ENCODE measurements at regions not wholly inside any gene's neighbourhood (a gene's known extent, or its start where the extent isn't known, plus 50 kb on each side); places are given as distances from the start of the nearest gene placed in this dataset.
"Not testable (repeated sequence)": the region's sequence is repeated elsewhere in the genome, so short reads cannot be mapped to it uniquely, and the experiment has no call there.

GRCh38 chr6:58055465-58056176 is 738.2 kb downstream of the PRIM2 start:
- not testable (repeated sequence) for H3K23ac ChIP-seq (ENCODE audit: insufficient read length, low read depth, low read length); DNase-seq; H2BK5ac ChIP-seq (ENCODE audit: insufficient read length, low read length); H4K91ac ChIP-seq (ENCODE audit: insufficient read length, low read depth, low read length); H4K8ac ChIP-seq (replicated peaks; ENCODE audit: insufficient read length, low read depth, low read length); H3K18ac ChIP-seq (ENCODE audit: insufficient read length, low read depth, low read length); H2AK5ac ChIP-seq (ENCODE audit: insufficient read length, low read length); H3K23me2 ChIP-seq (ENCODE audit: insufficient read length, low read depth, low read length, poor library complexity, severe bottlenecking); H3K27ac ChIP-seq (ENCODE audit: insufficient read length, low read depth, low read length); H3K56ac ChIP-seq (ENCODE audit: insufficient read length, low read depth, low read length); H4K20me1 ChIP-seq (ENCODE audit: control insufficient read depth, insufficient read depth, insufficient read length); H3K4me2 ChIP-seq (ENCODE audit: insufficient read depth, insufficient read length, low read length); H3K4ac ChIP-seq (ENCODE audit: low read depth, low read length); H3K4me1 ChIP-seq (ENCODE audit: insufficient read depth, low read length); H3K27me3 Mint-ChIP-seq (ENCODE audit: low read depth); H3K4me1 Mint-ChIP-seq; H2BK120ac ChIP-seq (ENCODE audit: low read depth, low read length, poor library complexity, severe bottlenecking); H2BK15ac ChIP-seq (ENCODE audit: low read depth, low read length); H3K27me3 ChIP-seq (ENCODE audit: insufficient read depth, low read length); H3T11ph ChIP-seq (ENCODE audit: low read length); H3K79me1 ChIP-seq (ENCODE audit: insufficient read depth, low read depth, low read length, poor library complexity, severe bottlenecking); H2BK20ac ChIP-seq (ENCODE audit: low read depth, low read length, poor library complexity, severe bottlenecking); H3K9me3 ChIP-seq (ENCODE audit: control insufficient read depth, low read depth, low read length); H3K14ac ChIP-seq (ENCODE audit: insufficient read depth, low read length); H3K9ac ChIP-seq (ENCODE audit: extremely low read depth, insufficient read length, low read length); H2BK12ac ChIP-seq (ENCODE audit: insufficient read length, low read depth, low read length); H2AFZ ChIP-seq (ENCODE audit: low read length); H3K4me3 Mint-ChIP-seq; H3K79me2 ChIP-seq (ENCODE audit: insufficient read depth, low read length); H4K5ac ChIP-seq (ENCODE audit: insufficient read length, low read depth, low read length); H3K27ac Mint-ChIP-seq
- Mint-ChIP-seq H3K36me3 (ENCODE audit: insufficient read depth in 1 of 3, low read depth in 3 of 3) (peaks cover 0 to 16% (median 0%) of the 10 kb centered on the region in 3 experiments; a peak in 3 of 7 replicates), H3K9me3 (peaks cover 29 to 76% of the 10 kb centered on the region in 2 experiments)
- WGBS (ENCODE audit: extremely low coverage, insufficient read length, low lambda C conversion rate) = no CpG with 5 or more reads among the region's 6 CpGs

- not testable (repeated sequence) for H3K79me2 ChIP-seq (ENCODE audit: insufficient read depth, low read length); H3K36me3 Mint-ChIP-seq (ENCODE audit: insufficient read depth in 1 of 3, low read depth in 3 of 3); H3K27me3 ChIP-seq (ENCODE audit: insufficient read depth, low read length); H2BK20ac ChIP-seq (ENCODE audit: low read depth, low read length, poor library complexity, severe bottlenecking); H3K23ac ChIP-seq (ENCODE audit: insufficient read length, low read depth, low read length); H2AFZ ChIP-seq (ENCODE audit: low read length); H2BK12ac ChIP-seq (ENCODE audit: insufficient read length, low read depth, low read length); H4K91ac ChIP-seq (ENCODE audit: insufficient read length, low read depth, low read length); H3K79me1 ChIP-seq (ENCODE audit: insufficient read depth, low read depth, low read length, poor library complexity, severe bottlenecking); H3K4me3 Mint-ChIP-seq; DNase-seq; H3K9ac ChIP-seq (ENCODE audit: extremely low read depth, insufficient read length, low read length); H4K8ac ChIP-seq (replicated peaks; ENCODE audit: insufficient read length, low read depth, low read length); H3K18ac ChIP-seq (ENCODE audit: insufficient read length, low read depth, low read length); H3K4me1 Mint-ChIP-seq; H3K23me2 ChIP-seq (ENCODE audit: insufficient read length, low read depth, low read length, poor library complexity, severe bottlenecking); H3K27ac ChIP-seq (ENCODE audit: insufficient read length, low read depth, low read length); H3K27me3 Mint-ChIP-seq (ENCODE audit: low read depth); H3K4ac ChIP-seq (ENCODE audit: low read depth, low read length); H2BK5ac ChIP-seq (ENCODE audit: insufficient read length, low read length); H3K9me3 ChIP-seq (ENCODE audit: control insufficient read depth, low read depth, low read length); H4K20me1 ChIP-seq (ENCODE audit: control insufficient read depth, insufficient read depth, insufficient read length); H2BK15ac ChIP-seq (ENCODE audit: low read depth, low read length); H3K4me1 ChIP-seq (ENCODE audit: insufficient read depth, low read length); H2BK120ac ChIP-seq (ENCODE audit: low read depth, low read length, poor library complexity, severe bottlenecking); H3K27ac Mint-ChIP-seq; H3T11ph ChIP-seq (ENCODE audit: low read length); H3K4me2 ChIP-seq (ENCODE audit: insufficient read depth, insufficient read length, low read length); H3K14ac ChIP-seq (ENCODE audit: insufficient read depth, low read length); H3K56ac ChIP-seq (ENCODE audit: insufficient read length, low read depth, low read length); H2AK5ac ChIP-seq (ENCODE audit: insufficient read length, low read length); H4K5ac ChIP-seq (ENCODE audit: insufficient read length, low read depth, low read length)
- no CpG with 5 or more reads among the region's 1 CpG for WGBS (ENCODE audit: extremely low coverage, insufficient read length, low lambda C conversion rate)
- peaks cover 20 to 68% of the 10 kb centered on the region in 2 experiments for H3K9me3 Mint-ChIP-seq
Measured at GRCh38 chr6:58059701-58060100, 742.3 kb downstream of the PRIM2 start.
